ENCODE measurements at regions not wholly inside any gene's neighbourhood (a gene's known extent, or its start where the extent isn't known, plus 50 kb on each side); places are given as distances from the start of the nearest gene placed in this dataset.
A peak's percentile ranks its signal among the peaks of the same experiment; 100 is the strongest.

- H3K4me3 ChIP-seq, result no peak overlapping the region
- ATAC-seq (replicated peaks in 6 of 8), result no peak
- WGBS, 10 experiments, result 0 to 86% (median 25%) methylated on average over 1 of the region's 1 CpG; no CpG with 5 or more reads in 4 of the 10 experiments
- H3K27ac ChIP-seq, result no peak overlapping the region
- in situ Hi-C loops (cut with MboI; ENCODE audit: low pct_unique_long_range_greater_than_20kb in 2 of 9, low sequenced_read_pairs in 9 of 9, unreplicated experiment in 9 of 9), result no loop called here
- H3K4me1 ChIP-seq (replicated peaks in 1 of 2), result no peaks in the 10 kb centered on the region
These were observed 481.5 kb upstream of the JAG1 start for GRCh38 chr20:11155156-11155756.

GRCh38 chr20:11156922-11157321, 483.1 kb upstream of the JAG1 start:
- WGBS, 10 experiments, result 44 to 100% (median 89%) methylated on average over 1 to 3 of the region's 3 CpGs; no CpG with 5 or more reads in 3 of the 10 experiments
- no peak overlapping the region for H3K27ac ChIP-seq
- in situ Hi-C loops (cut with MboI; ENCODE audit: low pct_unique_long_range_greater_than_20kb in 2 of 9, low sequenced_read_pairs in 9 of 9, unreplicated experiment in 9 of 9), result no loop called here
- no peak overlapping the region for H3K4me3 ChIP-seq
- no peak for ATAC-seq (replicated peaks in 6 of 8)
- no peaks in the 10 kb centered on the region for H3K4me1 ChIP-seq (replicated peaks in 1 of 2)

GRCh38 chr20:11158146-11158545, 484.3 kb upstream of the JAG1 start:
- Histone ChIP-seq H3K4me1 (replicated peaks in 1 of 2) (no peaks in the 10 kb centered on the region), H3K27ac (no peak overlapping the region), H3K4me3 (no peak overlapping the region)
- ATAC-seq (replicated peaks in 6 of 8), result no peak
- in situ Hi-C loops (cut with MboI; ENCODE audit: low pct_unique_long_range_greater_than_20kb in 2 of 9, low sequenced_read_pairs in 9 of 9, unreplicated experiment in 9 of 9), result no loop called here
- 49 to 94% (median 82%) methylated on average over 1 to 2 of the region's 2 CpGs for WGBS, 10 experiments

- no peak for ATAC-seq (replicated peaks in 6 of 8)
- 80 to 100% (median 100%) methylated on average over 1 to 2 of the region's 2 CpGs; no CpG with 5 or more reads in 2 of the 10 experiments for WGBS, 10 experiments
- no peak overlapping the region for H3K27ac ChIP-seq
- no peak overlapping the region for H3K4me3 ChIP-seq
- no peaks in the 10 kb centered on the region for H3K4me1 ChIP-seq (replicated peaks in 1 of 2)
- in situ Hi-C loops (cut with MboI; ENCODE audit: low pct_unique_long_range_greater_than_20kb in 2 of 9, low sequenced_read_pairs in 9 of 9, unreplicated experiment in 9 of 9), result no loop called here
These were observed 484.8 kb upstream of the JAG1 start for GRCh38 chr20:11158589-11158988.

GRCh38 chr20:11159728-11160127, 485.9 kb upstream of the JAG1 start:
- peak in 2 of 8 experiments; percentile 47 to 73 for ATAC-seq (replicated peaks in 6 of 8)
- no peak overlapping the region for H3K27ac ChIP-seq

GRCh38 chr20:11162026-11162775, 488.4 kb upstream of the JAG1 start:
- WGBS, 10 experiments, result 0 to 100% (median 80%) methylated on average over 1 to 3 of the region's 4 CpGs; no CpG with 5 or more reads in 1 of the 10 experiments
- in situ Hi-C loops (cut with MboI; ENCODE audit: low pct_unique_long_range_greater_than_20kb in 2 of 9, low sequenced_read_pairs in 9 of 9, unreplicated experiment in 9 of 9), result no loop called here
- Histone ChIP-seq H3K4me1 (replicated peaks in 1 of 2) (no peaks in the 10 kb centered on the region), H3K27ac (no peak overlapping the region), H3K4me3 (no peak overlapping the region)
- ATAC-seq (replicated peaks in 6 of 8), result no peak

More at GRCh38 chr20:11159728-11160127, 485.9 kb upstream of the JAG1 start:
- Histone ChIP-seq H3K4me1 (replicated peaks in 1 of 2) (no peaks in the 10 kb centered on the region), H3K4me3 (no peak overlapping the region)
- in situ Hi-C loops (cut with MboI; ENCODE audit: low pct_unique_long_range_greater_than_20kb in 2 of 9, low sequenced_read_pairs in 9 of 9, unreplicated experiment in 9 of 9), result no loop called here
- WGBS, 10 experiments, result 15 to 95% (median 64%) methylated on average over 1 to 6 of the region's 6 CpGs; no CpG with 5 or more reads in 2 of the 10 experiments

- 0 to 100% (median 92%) methylated on average over 1 of the region's 1 CpG; no CpG with 5 or more reads in 3 of the 10 experiments for WGBS, 10 experiments
- Histone ChIP-seq H3K27ac (no peak overlapping the region), H3K4me1 (replicated peaks in 1 of 2) (no peaks in the 10 kb centered on the region), H3K4me3 (no peak overlapping the region)
- ATAC-seq (replicated peaks in 6 of 8), result no peak
- in situ Hi-C loops (cut with MboI; ENCODE audit: low pct_unique_long_range_greater_than_20kb in 2 of 9, low sequenced_read_pairs in 9 of 9, unreplicated experiment in 9 of 9), result no loop called here
These were observed 492.0 kb upstream of the JAG1 start for GRCh38 chr20:11165789-11166188.

GRCh38 chr20:11166712-11167111, 492.9 kb upstream of the JAG1 start:
- Histone ChIP-seq H3K27ac (no peak overlapping the region), H3K4me3 (no peak overlapping the region), H3K4me1 (replicated peaks in 1 of 2) (no peaks in the 10 kb centered on the region)
- peak in 2 of 8 experiments; percentile 87 to 89 for ATAC-seq (replicated peaks in 6 of 8)
- WGBS, 10 experiments, result 0 to 100% (median 74%) methylated on average over 1 to 2 of the region's 2 CpGs; no CpG with 5 or more reads in 4 of the 10 experiments
- in situ Hi-C loops (cut with MboI; ENCODE audit: low pct_unique_long_range_greater_than_20kb in 2 of 9, low sequenced_read_pairs in 9 of 9, unreplicated experiment in 9 of 9), result no loop called here

- Histone ChIP-seq H3K27ac (no peak overlapping the region), H3K4me3 (no peak overlapping the region), H3K4me1 (replicated peaks in 1 of 2) (no peaks in the 10 kb centered on the region)
- peak in 1 of 8 experiments; percentile 51 for ATAC-seq (replicated peaks in 6 of 8)
- in situ Hi-C loops (cut with MboI; ENCODE audit: low pct_unique_long_range_greater_than_20kb in 2 of 9, low sequenced_read_pairs in 9 of 9, unreplicated experiment in 9 of 9), result no loop called here
These were observed 494.2 kb upstream of the JAG1 start for GRCh38 chr20:11168026-11168425.

- Histone ChIP-seq H3K27ac (no peak overlapping the region), H3K4me3 (no peak overlapping the region), H3K4me1 (replicated peaks in 1 of 2) (no peaks in the 10 kb centered on the region)
- in situ Hi-C loops (cut with MboI; ENCODE audit: low pct_unique_long_range_greater_than_20kb in 2 of 9, low sequenced_read_pairs in 9 of 9, unreplicated experiment in 9 of 9), result no loop called here
- ATAC-seq (replicated peaks in 6 of 8), result no peak
These were observed 496.2 kb upstream of the JAG1 start for GRCh38 chr20:11170025-11170424.

GRCh38 chr20:11170565-11170964, 496.8 kb upstream of the JAG1 start:
- Histone ChIP-seq H3K4me3 (no peak overlapping the region), H3K4me1 (replicated peaks in 1 of 2) (no peaks in the 10 kb centered on the region), H3K27ac (no peak overlapping the region)
- in situ Hi-C loops (cut with MboI; ENCODE audit: low pct_unique_long_range_greater_than_20kb in 2 of 9, low sequenced_read_pairs in 9 of 9, unreplicated experiment in 9 of 9), result no loop called here
- no peak for ATAC-seq (replicated peaks in 6 of 8)
- whole genome bisulfite sequencing, 10 experiments, result 50 to 100% (median 67%) methylated on average over 1 to 2 of the region's 2 CpGs; no CpG with 5 or more reads in 1 of the 10 experiments

GRCh38 chr20:11172881-11173280, 499.1 kb upstream of the JAG1 start:
- WGBS, 10 experiments, result 13 to 100% (median 67%) methylated on average over 1 of the region's 1 CpG; no CpG with 5 or more reads in 1 of the 10 experiments
- Histone ChIP-seq H3K4me3 (no peak overlapping the region), H3K4me1 (replicated peaks in 1 of 2) (no peaks in the 10 kb centered on the region), H3K27ac (no peak overlapping the region)
- in situ Hi-C loops (cut with MboI; ENCODE audit: low pct_unique_long_range_greater_than_20kb in 2 of 9, low sequenced_read_pairs in 9 of 9, unreplicated experiment in 9 of 9), result no loop called here
- no peak for ATAC-seq (replicated peaks in 6 of 8)

- Histone ChIP-seq H3K4me3 (no peak overlapping the region), H3K27ac (no peak overlapping the region), H3K4me1 (replicated peaks in 1 of 2) (no peaks in the 10 kb centered on the region)
- ATAC-seq (replicated peaks in 6 of 8), result no peak
- in situ Hi-C loops (cut with MboI; ENCODE audit: low pct_unique_long_range_greater_than_20kb in 2 of 9, low sequenced_read_pairs in 9 of 9, unreplicated experiment in 9 of 9), result no loop called here
- WGBS, 10 experiments, result 36 to 100% (median 90%) methylated on average over 2 to 4 of the region's 4 CpGs; no CpG with 5 or more reads in 1 of the 10 experiments
These were observed 500.1 kb upstream of the JAG1 start for GRCh38 chr20:11173916-11174315.

GRCh38 chr20:11174861-11175260, 501.1 kb upstream of the JAG1 start:
- Histone ChIP-seq H3K4me3 (no peak overlapping the region), H3K4me1 (replicated peaks in 1 of 2) (no peaks in the 10 kb centered on the region), H3K27ac (no peak overlapping the region)
- no peak for ATAC-seq (replicated peaks in 6 of 8)
- in situ Hi-C loops (cut with MboI; ENCODE audit: low pct_unique_long_range_greater_than_20kb in 2 of 9, low sequenced_read_pairs in 9 of 9, unreplicated experiment in 9 of 9), result no loop called here
- WGBS, 10 experiments, result 0 to 100% (median 83%) methylated on average over 1 to 5 of the region's 5 CpGs; no CpG with 5 or more reads in 1 of the 10 experiments

All from motor neuron (in vitro differentiated cells).